H9 (cell line): ENCODE measurements at regions not wholly inside any gene's neighbourhood (a gene's known extent, or its start where the extent isn't known, plus 50 kb on each side); places are given as distances from the start of the nearest gene placed in this dataset.

ENCODE experiments used
- DNase-seq: peaks from one replicate; pipeline ENCODE4 v3.0.0-alpha.2; 2017
- H2AFZ ChIP-seq: one replicate; pipeline ENCODE4 v1.6.1; 2013; ENCODE audit warnings: mild to moderate bottlenecking, low read length, control low read depth, moderate library complexity
- H2AK5ac ChIP-seq: 2 replicates; pipeline ENCODE4 v1.6.1; 2013; ENCODE audit warnings: low read length, control low read depth, mixed read lengths; ENCODE audit not compliant: insufficient read length
- H2BK120ac ChIP-seq: one replicate; pipeline ENCODE4 v1.6.1; 2013; ENCODE audit warnings: low read depth, mild to moderate bottlenecking, low read length, control low read depth, inconsistent platforms; ENCODE audit not compliant: poor library complexity, severe bottlenecking
- H2BK12ac ChIP-seq: 2 replicates; pipeline ENCODE4 v1.6.1; 2013; ENCODE audit warnings: low read length, control low read depth, mixed read lengths, low read depth; ENCODE audit not compliant: insufficient read length
- H2BK15ac ChIP-seq: 2 replicates; pipeline ENCODE4 v1.6.1; 2013; ENCODE audit warnings: low read depth, low read length, control low read depth
- H2BK20ac ChIP-seq: one replicate; pipeline ENCODE4 v1.6.1; 2013; ENCODE audit warnings: low read depth, mild to moderate bottlenecking, low read length, control low read depth, inconsistent platforms; ENCODE audit not compliant: poor library complexity, severe bottlenecking
- H2BK5ac ChIP-seq: 2 replicates; pipeline ENCODE4 v1.6.1; 2013; ENCODE audit warnings: low read length, control low read depth, mixed read lengths; ENCODE audit not compliant: insufficient read length
- H3K14ac ChIP-seq: 2 replicates; pipeline ENCODE4 v1.6.1; 2013; ENCODE audit warnings: low read length, control low read depth; ENCODE audit not compliant: insufficient read depth
- H3K18ac ChIP-seq: 2 replicates; pipeline ENCODE4 v1.6.1; 2013; ENCODE audit warnings: low read depth, mild to moderate bottlenecking, mixed read lengths, low read length, control low read depth; ENCODE audit not compliant: insufficient read length
- H3K23ac ChIP-seq: 2 replicates; pipeline ENCODE4 v1.6.1; 2013; ENCODE audit warnings: low read length, control low read depth, mixed read lengths, low read depth; ENCODE audit not compliant: insufficient read length
- H3K23me2 ChIP-seq: 2 replicates; pipeline ENCODE4 v1.6.1; 2013; ENCODE audit warnings: low read depth, mild to moderate bottlenecking, mixed read lengths, low read length, control low read depth; ENCODE audit not compliant: insufficient read length, poor library complexity, severe bottlenecking
- H3K27ac ChIP-seq: 2 replicates; pipeline ENCODE4 v1.5.1; 2013; ENCODE audit warnings: low read length, control low read depth, mixed read lengths, low read depth; ENCODE audit not compliant: insufficient read length
- H3K27me3 ChIP-seq: 2 replicates; pipeline ENCODE4 v1.6.1; 2013; ENCODE audit warnings: low read length, control low read depth, inconsistent platforms; ENCODE audit not compliant: insufficient read depth
- H3K4ac ChIP-seq: 2 replicates; pipeline ENCODE4 v1.6.1; 2013; ENCODE audit warnings: low read depth, mild to moderate bottlenecking, control low read depth, inconsistent platforms, low read length, moderate library complexity
- H3K4me1 ChIP-seq: 2 replicates; pipeline ENCODE4 v1.6.1; 2013; ENCODE audit warnings: low read length, control low read depth, inconsistent platforms; ENCODE audit not compliant: insufficient read depth
- H3K4me2 ChIP-seq: 2 replicates; pipeline ENCODE4 v1.6.1; 2013; ENCODE audit warnings: low read length, control low read depth, mixed read lengths; ENCODE audit not compliant: insufficient read length, insufficient read depth
- H3K56ac ChIP-seq: 2 replicates; pipeline ENCODE4 v1.6.1; 2013; ENCODE audit warnings: low read depth, mild to moderate bottlenecking, mixed read lengths, low read length, control low read depth; ENCODE audit not compliant: insufficient read length
- H3K79me1 ChIP-seq: 2 replicates; pipeline ENCODE4 v1.6.1; 2013; ENCODE audit warnings: low read depth, mild to moderate bottlenecking, moderate library complexity, low read length, control low read depth, inconsistent platforms; ENCODE audit not compliant: insufficient read depth, poor library complexity, severe bottlenecking
- H3K79me2 ChIP-seq: 2 replicates; pipeline ENCODE4 v1.6.1; 2013; ENCODE audit warnings: low read length, control low read depth, inconsistent platforms; ENCODE audit not compliant: insufficient read depth
- H3K9ac ChIP-seq: 2 replicates; pipeline ENCODE4 v1.6.1; 2013; ENCODE audit warnings: low read length, control low read depth, mixed read lengths; ENCODE audit not compliant: insufficient read length; ENCODE audit errors: extremely low read depth
- H3K9me3 ChIP-seq: one replicate; pipeline ENCODE4 v1.6.1; 2013; ENCODE audit warnings: low read depth, low read length, inconsistent platforms; ENCODE audit not compliant: control insufficient read depth
- H3T11ph ChIP-seq: one replicate; pipeline ENCODE4 v1.6.1; 2013; ENCODE audit warnings: mild to moderate bottlenecking, low read length, control low read depth, inconsistent platforms
- H4K20me1 ChIP-seq: one replicate; pipeline ENCODE4 v1.6.1; 2013; ENCODE audit not compliant: control insufficient read depth, insufficient read length, insufficient read depth
- H4K5ac ChIP-seq: 2 replicates; pipeline ENCODE4 v1.6.1; 2013; ENCODE audit warnings: low read depth, mild to moderate bottlenecking, mixed read lengths, low read length, control low read depth; ENCODE audit not compliant: insufficient read length
- H4K8ac ChIP-seq: replicated peaks from 2 replicates; pipeline ENCODE4 v1.6.1; 2013; ENCODE audit warnings: low read length, control low read depth, mixed read lengths, low read depth; ENCODE audit not compliant: insufficient read length
- H4K91ac ChIP-seq: 2 replicates; pipeline ENCODE4 v1.6.1; 2013; ENCODE audit warnings: low read depth, mild to moderate bottlenecking, moderate library complexity, mixed read lengths, low read length, control low read depth; ENCODE audit not compliant: insufficient read length
- H3K27ac Mint-ChIP-seq, 3 experiments: 2 replicates in 2 of 3; 3 replicates in 1 of 3; pipeline ENCODE4 v1.8.0; 2020 to 2021; ENCODE audit warnings: mixed read lengths in 3 of 3, mild to moderate bottlenecking in 1 of 3, moderate library complexity in 1 of 3
- H3K27me3 Mint-ChIP-seq: 2 replicates; pipeline ENCODE4 v1.8.0; 2021; ENCODE audit warnings: low read depth, mild to moderate bottlenecking, moderate library complexity, mixed read lengths
- H3K36me3 Mint-ChIP-seq, 3 experiments: 2 replicates in 2 of 3; 3 replicates in 1 of 3; pipeline ENCODE4 v1.8.0; 2020 to 2021; ENCODE audit warnings: low read depth in 3 of 3, mixed read lengths in 3 of 3; ENCODE audit not compliant: insufficient read depth in 1 of 3
- H3K4me1 Mint-ChIP-seq, 2 experiments: 2 replicates each; pipeline ENCODE4 v1.8.0; 2020; ENCODE audit warnings: mixed read lengths in 2 of 2
- H3K4me3 Mint-ChIP-seq, 2 experiments: 2 replicates in 1 of 2; 3 replicates in 1 of 2; pipeline ENCODE4 v1.8.0; 2020 to 2021; ENCODE audit warnings: mild to moderate bottlenecking in 2 of 2, mixed read lengths in 2 of 2, moderate library complexity in 1 of 2
- H3K9me3 Mint-ChIP-seq, 2 experiments: 2 replicates in 1 of 2; 3 replicates in 1 of 2; pipeline ENCODE4 v1.8.0; 2020; ENCODE audit warnings: mild to moderate bottlenecking in 2 of 2, mixed read lengths in 2 of 2, moderate library complexity in 1 of 2
- CTCF ChIP-seq: fragments of 200-600 bp; sonication (generic); conservative IDR thresholded peaks from 3 replicates; pipeline ENCODE4 v1.8.0; 2021; ENCODE audit warnings: antibody characterized with exemption, mild to moderate bottlenecking
- WGBS: extraction: QIAGEN DNeasy Blood & Tissue Kit; methylation state at CpG from one replicate; pipeline ENCODE4 v1.1.7; 2013; ENCODE audit warnings: missing lambda C conversion rate, low lambda C conversion rate, mixed read lengths; ENCODE audit not compliant: insufficient read length; ENCODE audit errors: extremely low coverage; 5-methylcytosine and 5-hydroxymethylcytosine counted together

GRCh38 chr14:42028607-42029006, 421.9 kb downstream of the LRFN5 start:
- DNase-seq, result no peak
- no peak overlapping the region for H3K9ac ChIP-seq
- no peaks in the 10 kb centered on the region for H3K27me3 ChIP-seq
- TF ChIP-seq CTCF, result no peak
- H3K4ac ChIP-seq, result no peak overlapping the region
- no peak overlapping the region for H2BK20ac ChIP-seq
- no peak overlapping the region for H4K8ac ChIP-seq
- no peak overlapping the region for H3K27ac ChIP-seq
- no peak overlapping the region for H3K4me2 ChIP-seq
- H3K4me1 ChIP-seq, result no peaks in the 10 kb centered on the region
- no peak overlapping the region for H2AFZ ChIP-seq
- H4K5ac ChIP-seq, result no peak overlapping the region
- H2AK5ac ChIP-seq, result no peak overlapping the region
- H4K20me1 ChIP-seq, result no peaks in the 10 kb centered on the region
- no peaks in the 10 kb centered on the region for H3K79me2 ChIP-seq
- no peak overlapping the region for H3K56ac ChIP-seq
- no peaks in the 10 kb centered on the region for H3K23me2 ChIP-seq
- 0 out of 4 replicates have a peak, but pooled peaks cover 0 to 4% of the 10 kb centered on the region in 2 experiments for H3K4me1 Mint-ChIP-seq
- no peak overlapping the region for H3K14ac ChIP-seq
- peaks cover 0 to 2% of the 10 kb centered on the region in 2 experiments; a peak in 2 of 5 replicates for H3K9me3 Mint-ChIP-seq
- no CpG with 5 or more reads among the region's 2 CpGs for WGBS
- no peak overlapping the region for H2BK120ac ChIP-seq
- no peak overlapping the region for H2BK15ac ChIP-seq
- no peaks in the 10 kb centered on the region for H3K27me3 Mint-ChIP-seq
- H2BK12ac ChIP-seq, result no peak overlapping the region
- no peak overlapping the region for H3K18ac ChIP-seq
- no peaks in the 10 kb centered on the region for H3K9me3 ChIP-seq
- H3K79me1 ChIP-seq, result no peaks in the 10 kb centered on the region
- no peak overlapping the region for H3K27ac Mint-ChIP-seq
- no peaks in the 10 kb centered on the region; a peak in 1 of 7 replicates for H3K36me3 Mint-ChIP-seq
- H2BK5ac ChIP-seq, result no peak overlapping the region
- H3K23ac ChIP-seq, result no peak overlapping the region
- no peak overlapping the region for H4K91ac ChIP-seq
- no peak overlapping the region for H3K4me3 Mint-ChIP-seq
- no peak overlapping the region for H3T11ph ChIP-seq
